AG09319 (cell line): ENCODE measurements at regions not wholly inside any gene's neighbourhood (a gene's known extent, or its start where the extent isn't known, plus 50 kb on each side); places are given as distances from the start of the nearest gene placed in this dataset.

Experiments used
- DNase-seq: peaks from one replicate; pipeline ENCODE4 v3.0.0-alpha.2; 2010; ENCODE audit warnings: low read depth; ENCODE audit errors: extremely low read depth
- TF ChIP-seq, protein P1 (sequence below): IDR thresholded peaks from 2 replicates; pipeline ENCODE4 v1.5.1; 2011; ENCODE audit warnings: low read depth, mild to moderate bottlenecking, inconsistent platforms, low read length, moderate library complexity

DNA sequence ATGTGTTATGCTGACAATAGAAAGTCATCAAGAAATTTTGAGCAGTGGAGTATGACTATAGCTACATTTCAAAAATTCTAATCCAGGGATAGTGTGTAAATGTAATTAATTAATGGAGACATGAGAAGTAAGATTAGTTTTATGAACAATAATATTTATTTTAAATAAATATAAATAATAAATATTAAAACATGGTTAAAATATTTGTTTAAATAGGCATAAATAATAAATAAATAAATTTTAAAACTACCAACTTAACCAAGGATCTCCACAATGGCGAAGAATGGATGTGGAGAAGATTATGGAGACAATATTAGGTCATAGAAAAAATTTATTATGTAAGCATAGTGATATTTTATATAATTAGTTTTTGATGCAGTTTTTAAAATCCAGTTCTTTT lies 588.2 kb upstream of the NOVA1 start:
- TF ChIP-seq, protein P1, sequence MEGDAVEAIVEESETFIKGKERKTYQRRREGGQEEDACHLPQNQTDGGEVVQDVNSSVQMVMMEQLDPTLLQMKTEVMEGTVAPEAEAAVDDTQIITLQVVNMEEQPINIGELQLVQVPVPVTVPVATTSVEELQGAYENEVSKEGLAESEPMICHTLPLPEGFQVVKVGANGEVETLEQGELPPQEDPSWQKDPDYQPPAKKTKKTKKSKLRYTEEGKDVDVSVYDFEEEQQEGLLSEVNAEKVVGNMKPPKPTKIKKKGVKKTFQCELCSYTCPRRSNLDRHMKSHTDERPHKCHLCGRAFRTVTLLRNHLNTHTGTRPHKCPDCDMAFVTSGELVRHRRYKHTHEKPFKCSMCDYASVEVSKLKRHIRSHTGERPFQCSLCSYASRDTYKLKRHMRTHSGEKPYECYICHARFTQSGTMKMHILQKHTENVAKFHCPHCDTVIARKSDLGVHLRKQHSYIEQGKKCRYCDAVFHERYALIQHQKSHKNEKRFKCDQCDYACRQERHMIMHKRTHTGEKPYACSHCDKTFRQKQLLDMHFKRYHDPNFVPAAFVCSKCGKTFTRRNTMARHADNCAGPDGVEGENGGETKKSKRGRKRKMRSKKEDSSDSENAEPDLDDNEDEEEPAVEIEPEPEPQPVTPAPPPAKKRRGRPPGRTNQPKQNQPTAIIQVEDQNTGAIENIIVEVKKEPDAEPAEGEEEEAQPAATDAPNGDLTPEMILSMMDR: no peak
- no peak for DNase-seq

DNA sequence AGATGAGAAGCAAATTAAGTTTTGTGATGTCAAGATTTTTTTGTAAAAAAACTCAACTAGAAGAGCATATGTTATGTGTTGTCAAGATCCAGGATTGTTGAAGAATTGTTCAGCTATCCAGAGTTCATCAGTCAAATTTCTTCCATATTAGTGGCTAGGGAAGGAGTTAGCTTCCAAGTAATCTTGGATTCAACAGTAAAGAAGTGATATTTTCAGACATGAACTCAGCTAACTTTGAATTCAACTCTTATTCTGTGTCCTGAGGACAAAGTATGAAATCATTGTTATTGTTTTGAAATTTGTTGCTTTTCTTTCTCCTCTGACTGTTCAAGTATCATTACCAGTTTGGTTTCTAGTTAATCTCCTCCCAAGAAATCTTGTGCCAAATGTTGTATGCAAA lies 589.3 kb upstream of the NOVA1 start:
- TF ChIP-seq, protein P1: no peak

DNA sequence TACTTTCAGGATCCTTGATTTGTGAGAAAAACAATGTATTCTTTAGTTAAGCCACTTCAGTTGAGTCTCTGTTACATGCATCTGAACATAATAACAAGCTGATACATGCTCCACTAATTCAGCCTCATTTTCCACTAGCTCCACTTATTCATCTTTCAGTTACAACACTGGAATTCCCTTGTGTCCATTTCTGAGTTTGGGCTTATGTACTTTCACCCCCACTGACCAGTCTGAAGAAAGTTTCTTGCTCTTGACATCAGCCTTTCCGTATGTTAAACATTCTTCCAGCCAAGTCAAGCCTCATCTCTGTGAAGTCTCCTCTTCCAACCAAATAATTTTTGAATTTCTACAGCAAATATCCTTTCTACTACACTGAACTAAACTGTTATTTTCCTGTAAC lies 592.5 kb upstream of the NOVA1 start:
- TF ChIP-seq, protein P1: no peak
- no peak for DNase-seq

More for the DNA sequence above, 589.3 kb upstream of the NOVA1 start:
- DNase-seq: no peak

DNA sequence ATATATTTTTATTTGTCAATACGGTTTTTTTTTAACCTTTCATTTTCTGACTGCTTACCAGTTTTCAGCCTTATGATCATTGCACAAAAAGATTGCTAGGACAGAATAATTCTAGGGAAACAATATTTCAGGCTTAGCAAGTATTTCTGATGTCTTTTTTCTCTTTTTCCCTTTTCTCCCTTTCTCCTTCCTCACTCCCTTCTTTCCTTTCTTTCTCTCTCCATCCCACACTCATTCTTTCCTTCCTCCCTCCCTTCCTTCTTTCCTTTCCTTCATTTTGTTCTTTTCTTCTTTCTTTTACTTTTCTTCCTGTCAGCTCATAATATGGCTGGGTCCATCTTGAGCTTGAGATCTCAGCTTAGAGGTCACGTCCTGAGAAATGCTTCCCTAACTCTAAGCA lies 601.4 kb upstream of the NOVA1 start:
- TF ChIP-seq, protein P1: no peak
- DNase-seq: no peak

DNA sequence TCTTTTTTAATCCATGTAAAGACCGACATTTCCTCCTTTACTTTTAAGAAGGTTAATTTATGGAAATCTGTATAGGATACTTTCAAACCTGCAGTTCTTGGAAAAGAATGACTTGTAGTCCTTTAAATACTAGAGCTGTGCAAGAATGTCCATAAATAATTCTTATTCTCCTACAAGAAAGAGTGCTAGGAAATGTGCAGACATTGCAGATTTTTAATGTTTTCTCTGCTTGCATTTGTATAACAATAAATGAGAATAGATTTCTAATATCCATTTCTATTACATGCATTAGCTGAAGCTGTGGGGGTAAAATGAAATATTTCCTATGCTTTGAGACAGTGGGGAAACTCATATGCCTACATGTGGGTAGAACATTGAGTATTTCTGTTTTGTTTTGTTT lies 607.2 kb upstream of the NOVA1 start:
- TF ChIP-seq, protein P1: no peak
- no peak for DNase-seq

DNA sequence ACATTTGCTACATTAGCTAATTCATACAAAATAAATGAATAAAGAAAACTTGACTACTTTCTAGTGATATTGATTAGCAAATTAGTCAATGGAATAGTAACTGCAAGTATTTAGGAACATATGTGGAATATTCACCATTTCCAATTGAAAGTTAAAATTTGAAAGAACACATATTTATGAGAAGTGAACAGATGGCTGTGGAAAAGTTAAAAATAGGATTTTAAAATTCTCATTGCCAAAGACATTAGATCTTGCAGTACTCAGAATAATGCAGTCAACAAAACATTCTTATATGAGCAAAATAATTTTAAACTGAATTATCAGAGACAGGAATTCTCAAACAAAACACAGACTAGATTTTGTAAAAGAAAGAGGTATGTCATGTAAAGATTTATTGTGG lies 613.9 kb upstream of the NOVA1 start:
- DNase-seq: no peak
- TF ChIP-seq, protein P1: no peak

DNA sequence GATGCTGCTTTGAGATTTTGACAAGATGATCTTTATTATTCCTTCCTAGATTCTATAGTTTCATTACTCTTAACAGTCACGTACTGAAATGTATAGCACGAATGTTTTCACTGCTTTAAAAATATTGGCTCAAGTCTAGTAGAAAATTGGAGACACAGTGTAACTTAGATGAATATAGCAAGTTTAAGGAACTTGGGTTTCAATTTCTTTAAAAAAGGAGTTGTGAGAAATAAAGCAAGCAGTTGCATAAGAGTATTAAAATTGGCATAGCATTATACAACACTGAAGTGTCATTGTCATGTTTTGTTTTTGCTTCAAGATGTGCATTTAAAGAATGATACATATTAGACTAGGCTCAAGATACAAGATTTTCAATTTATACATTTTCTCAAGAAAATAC lies 624.8 kb upstream of the NOVA1 start:
- no peak for DNase-seq
- TF ChIP-seq, protein P1: no peak
